ENCODE measurements at regions not wholly inside any gene's neighbourhood (a gene's known extent, or its start where the extent isn't known, plus 50 kb on each side); places are given as distances from the start of the nearest gene placed in this dataset.

DNA sequence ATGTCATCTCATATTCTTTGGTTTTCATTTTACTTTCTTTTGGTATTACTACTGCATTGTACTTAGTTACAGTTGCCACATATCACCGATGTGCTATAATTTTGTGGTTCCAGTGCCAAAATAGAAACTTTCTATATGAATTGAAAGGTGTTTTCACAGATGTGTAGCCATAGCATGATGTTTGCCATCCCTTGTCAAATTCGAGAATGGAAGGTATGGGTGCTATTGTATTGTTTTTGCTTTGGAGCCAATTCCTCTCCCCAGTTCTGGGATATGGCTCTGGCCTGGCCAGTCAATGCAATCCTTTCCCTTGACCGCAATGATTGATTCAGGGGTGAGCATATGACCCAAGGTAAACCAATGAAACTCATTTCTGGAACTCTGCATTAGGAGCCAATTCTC, 86.2 kb upstream of the RPS6KA3 start:
- DNase-seq: no peak
- TF ChIP-seq GATA1 (IDR thresholded peaks at IDR 0.05; ENCODE audit: low read depth, low read length): no peak
- TF ChIP-seq POLR2A (IDR thresholded peaks at IDR 0.05; ENCODE audit: low read length): no peak

DNA sequence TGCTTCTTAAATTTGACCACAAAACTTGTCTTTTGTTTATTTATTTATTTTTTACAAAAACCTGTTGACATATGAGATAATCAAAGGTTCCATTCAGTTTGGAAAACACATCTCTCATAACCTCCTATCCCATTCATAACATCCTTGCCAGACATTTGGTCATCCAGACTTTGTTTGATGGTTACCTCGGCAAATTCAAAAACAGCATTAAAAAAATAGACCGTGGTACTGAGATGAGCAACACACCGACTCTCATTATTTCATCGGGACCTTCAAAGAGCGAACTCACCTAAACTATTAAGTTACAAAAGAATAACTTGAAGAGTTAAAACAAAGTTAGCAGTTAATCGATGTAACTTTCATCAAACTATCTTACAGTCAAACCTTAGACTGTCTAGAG, 85.8 kb upstream of the RPS6KA3 start:
- TF ChIP-seq GATA1 (IDR thresholded peaks at IDR 0.05; ENCODE audit: low read depth, low read length) (no peak), POLR2A (IDR thresholded peaks at IDR 0.05; ENCODE audit: low read length) (no peak)
- DNase-seq: no peak

DNA sequence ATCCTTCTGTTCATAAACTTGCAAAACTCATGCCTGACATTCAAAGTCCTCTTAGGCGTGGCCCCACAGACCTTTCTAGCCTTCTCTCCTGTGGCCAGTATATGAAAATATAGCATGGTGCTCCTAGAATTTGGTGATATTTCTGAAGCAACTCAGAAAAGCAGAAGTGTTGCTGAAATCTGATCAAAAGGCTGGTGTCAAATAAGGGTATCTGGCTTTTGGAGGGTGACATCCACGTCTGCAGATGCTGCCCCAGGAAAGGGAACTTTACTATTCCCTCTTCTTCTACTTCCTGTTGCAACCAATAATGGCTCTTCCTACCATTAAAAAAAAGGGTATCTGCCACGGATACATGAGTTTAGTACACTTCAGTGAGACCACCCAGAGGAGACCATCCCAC, 83.9 kb upstream of the RPS6KA3 start:
- TF ChIP-seq GATA1 (IDR thresholded peaks at IDR 0.05; ENCODE audit: low read depth, low read length): no peak
- no peak for TF ChIP-seq POLR2A (IDR thresholded peaks at IDR 0.05; ENCODE audit: low read length)
- DNase-seq: no peak

DNA sequence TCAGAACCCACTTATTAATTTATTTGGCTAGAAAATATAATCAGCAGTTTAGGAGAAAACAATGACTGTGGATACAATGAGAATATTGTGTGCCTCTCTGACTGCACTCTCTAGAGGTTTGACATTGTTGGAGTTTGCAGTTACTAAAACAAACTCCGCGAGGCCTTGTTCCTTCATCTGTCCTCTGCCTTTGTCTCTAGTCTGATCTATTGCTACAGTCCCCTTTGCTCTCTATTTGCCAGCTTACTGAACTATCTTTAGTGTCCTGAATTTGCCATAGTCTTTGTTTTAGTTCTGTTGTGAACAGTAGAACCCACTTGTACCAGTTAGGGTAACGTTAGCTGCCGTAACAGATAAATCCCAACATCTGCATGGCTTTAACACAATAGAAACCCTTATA, 81.4 kb upstream of the RPS6KA3 start:
- DNase-seq: no peak
- no peak for TF ChIP-seq POLR2A (IDR thresholded peaks at IDR 0.05; ENCODE audit: low read length)
- TF ChIP-seq GATA1 (IDR thresholded peaks at IDR 0.05; ENCODE audit: low read depth, low read length): no peak

DNA sequence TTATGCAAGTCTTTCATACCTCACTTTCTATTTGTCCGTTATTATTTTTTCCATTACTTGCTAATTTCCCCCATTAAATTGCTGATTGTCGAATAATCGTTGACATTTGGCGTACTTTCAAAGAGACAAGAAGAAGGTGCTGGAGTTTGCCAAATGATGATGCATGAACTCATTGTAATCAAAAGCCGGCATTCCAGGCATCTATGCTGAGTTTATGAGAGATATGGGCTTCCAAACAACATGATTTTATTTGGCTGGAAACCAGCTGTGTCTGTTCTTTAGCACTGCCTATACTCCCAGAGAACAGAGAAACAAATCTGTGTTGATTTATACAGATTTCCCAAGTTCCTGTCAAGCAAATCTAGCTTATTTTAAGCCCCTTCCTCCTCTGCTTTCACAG, 80.8 kb upstream of the RPS6KA3 start:
- DNase-seq: no peak

DNA sequence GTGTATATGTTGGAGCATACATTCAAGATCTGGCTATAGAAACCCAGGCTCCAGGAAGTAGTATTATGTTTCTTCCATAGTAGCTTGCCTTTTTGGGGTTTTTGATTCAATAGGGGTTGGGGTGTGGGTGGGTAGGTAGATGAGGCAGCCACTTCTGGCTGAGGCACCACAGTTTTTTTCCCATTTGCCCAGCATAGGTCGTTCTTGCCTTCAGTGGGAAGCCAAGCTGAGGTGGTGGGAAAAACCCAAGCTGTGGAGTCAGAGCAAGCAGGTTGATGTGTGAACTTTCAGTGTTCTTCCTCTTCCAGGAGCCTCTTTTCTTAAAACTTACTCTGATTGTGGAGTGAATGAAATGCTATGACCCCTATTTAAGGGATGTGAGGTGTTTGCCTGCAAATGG, 67.0 kb upstream of the RPS6KA3 start:
- TF ChIP-seq GATA1 (IDR thresholded peaks at IDR 0.05; ENCODE audit: low read depth, low read length) (no peak), POLR2A (IDR thresholded peaks at IDR 0.05; ENCODE audit: low read length) (no peak)
- DNase-seq: no peak

More for the DNA sequence above, 80.8 kb upstream of the RPS6KA3 start:
- TF ChIP-seq POLR2A (IDR thresholded peaks at IDR 0.05; ENCODE audit: low read length): no peak
- TF ChIP-seq GATA1 (IDR thresholded peaks at IDR 0.05; ENCODE audit: low read depth, low read length): no peak

DNA sequence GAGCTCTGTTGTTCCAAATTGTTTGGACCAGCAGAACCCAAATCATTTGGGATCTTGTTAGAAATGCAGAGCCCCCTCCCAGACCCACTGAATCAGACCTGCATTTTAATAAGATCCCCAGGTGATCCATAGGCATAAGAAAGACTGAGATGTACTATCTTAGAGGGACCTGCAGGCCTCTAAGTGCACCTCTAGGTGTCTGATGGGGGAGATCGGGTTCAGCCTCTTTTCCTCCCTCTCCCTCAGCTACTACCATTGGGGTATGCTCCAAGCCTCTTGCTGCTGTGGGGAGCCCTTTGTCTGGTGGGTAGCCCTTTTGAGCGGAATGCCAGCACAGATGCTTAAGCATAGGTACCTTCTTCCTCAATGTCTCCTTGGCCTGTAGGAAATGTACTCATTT, 63.8 kb upstream of the RPS6KA3 start:
- no peak for DNase-seq
- TF ChIP-seq GATA1 (IDR thresholded peaks at IDR 0.05; ENCODE audit: low read depth, low read length): no peak
- TF ChIP-seq POLR2A (IDR thresholded peaks at IDR 0.05; ENCODE audit: low read length): no peak

DNA sequence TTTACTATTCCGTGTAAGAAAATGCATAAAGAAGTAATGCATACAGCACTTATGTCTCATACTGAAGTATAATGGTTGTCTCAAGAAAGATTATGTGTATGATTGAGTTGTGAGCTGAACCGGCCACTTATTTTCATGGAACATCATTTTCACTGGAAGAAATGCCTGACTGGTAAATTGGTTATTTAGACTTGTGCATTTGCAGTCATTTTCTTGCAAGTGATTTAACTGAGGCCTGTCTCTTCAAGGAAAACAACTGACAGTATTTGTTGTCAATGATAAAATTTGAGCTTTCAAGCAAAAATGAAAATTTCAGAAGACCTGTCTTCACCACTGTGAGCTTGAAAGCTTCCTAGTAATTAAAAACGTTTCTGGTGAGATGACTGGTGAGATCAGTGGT, 62.7 kb upstream of the RPS6KA3 start:
- DNase-seq: no peak
- TF ChIP-seq POLR2A (IDR thresholded peaks at IDR 0.05; ENCODE audit: low read length): no peak
- no peak for TF ChIP-seq GATA1 (IDR thresholded peaks at IDR 0.05; ENCODE audit: low read depth, low read length)

DNA sequence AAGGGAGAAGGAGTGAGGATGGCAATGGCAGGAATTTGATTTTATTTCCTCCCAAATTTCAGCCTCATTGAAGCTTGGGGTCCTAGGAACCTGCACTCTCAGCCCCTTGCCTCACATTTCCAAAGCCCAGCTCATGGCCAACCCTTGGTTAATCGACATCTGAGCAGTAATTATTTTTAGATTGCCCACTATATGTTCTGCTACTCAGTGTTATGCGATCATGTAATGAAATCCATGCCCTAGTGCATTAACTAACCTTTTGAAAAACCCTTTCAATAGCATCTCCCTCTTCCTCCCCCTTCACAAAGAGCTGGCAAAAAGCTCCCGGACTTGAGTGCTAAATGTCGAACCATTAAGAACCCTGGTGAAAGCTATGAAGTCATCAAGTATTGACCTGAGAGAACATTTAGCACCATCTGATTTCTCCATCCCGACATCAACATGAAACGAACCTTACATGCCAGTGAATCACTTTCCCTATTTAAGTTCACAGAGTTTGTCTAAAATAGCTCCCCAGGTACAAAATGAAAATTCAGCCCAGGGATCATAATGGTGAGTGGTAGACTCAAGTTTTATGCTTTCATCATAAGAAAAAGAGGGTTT, 59.2 kb upstream of the RPS6KA3 start:
- no peak for DNase-seq
- TF ChIP-seq GATA1 (IDR thresholded peaks at IDR 0.05; ENCODE audit: low read depth, low read length) (no peak), POLR2A (IDR thresholded peaks at IDR 0.05; ENCODE audit: low read length) (no peak)

DNA sequence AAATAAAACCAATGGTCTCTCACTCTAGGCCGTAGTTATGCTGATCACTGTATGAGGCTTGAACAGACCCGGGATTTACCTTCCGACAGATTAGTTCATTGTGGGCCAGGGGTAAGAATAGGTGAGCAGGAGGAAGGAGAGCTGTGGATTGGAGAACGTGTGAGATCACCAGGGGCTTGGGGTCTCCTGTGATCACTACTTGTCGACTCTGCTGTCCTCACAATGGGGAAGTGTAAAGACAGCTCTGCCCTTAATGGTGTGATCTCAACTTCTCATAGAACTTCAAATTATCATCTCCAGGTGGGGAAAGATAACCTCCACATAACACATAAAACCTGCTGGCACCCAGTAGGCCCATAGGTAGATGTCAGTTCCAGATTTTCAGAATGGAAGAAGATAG, 56.2 kb upstream of the RPS6KA3 start:
- no peak for DNase-seq
- TF ChIP-seq POLR2A (IDR thresholded peaks at IDR 0.05; ENCODE audit: low read length): no peak
- TF ChIP-seq GATA1 (IDR thresholded peaks at IDR 0.05; ENCODE audit: low read depth, low read length): no peak

DNA sequence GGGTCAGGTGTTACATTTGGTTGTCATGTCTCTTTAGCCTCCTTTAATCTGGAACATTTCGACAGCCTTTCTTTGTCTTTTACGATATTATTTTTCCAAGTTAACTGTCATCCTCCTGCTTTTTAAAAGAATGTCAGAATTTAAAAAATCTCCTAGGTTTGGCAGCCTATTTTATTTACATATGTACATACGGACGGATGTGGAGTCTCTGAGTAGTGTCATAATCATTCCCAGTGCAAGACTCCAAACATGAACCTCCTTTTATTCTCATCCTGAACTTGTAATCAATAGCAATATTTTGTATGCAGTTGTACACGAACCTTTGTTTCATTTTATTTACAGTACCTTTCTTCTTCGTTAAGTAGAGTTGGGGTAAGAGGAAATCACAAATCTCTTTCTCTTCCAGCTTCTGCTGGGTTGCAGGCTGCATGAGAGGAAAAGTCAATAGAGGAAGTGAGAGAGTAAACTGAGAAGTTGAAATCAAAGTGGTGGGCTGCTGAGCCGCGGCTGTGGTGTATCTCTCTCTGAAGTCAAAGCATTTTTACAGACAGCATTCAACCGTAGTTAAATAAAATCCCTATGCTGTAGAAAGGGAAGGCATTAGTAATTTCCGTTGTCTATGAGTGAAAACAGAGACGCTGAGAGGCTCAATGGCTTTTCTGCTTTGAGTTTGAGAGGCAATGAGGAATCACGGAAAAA, 53.9 kb upstream of the RPS6KA3 start:
- DNase-seq: no peak
- no peak for TF ChIP-seq GATA1 (IDR thresholded peaks at IDR 0.05; ENCODE audit: low read depth, low read length)
- no peak for TF ChIP-seq POLR2A (IDR thresholded peaks at IDR 0.05; ENCODE audit: low read length)

DNA sequence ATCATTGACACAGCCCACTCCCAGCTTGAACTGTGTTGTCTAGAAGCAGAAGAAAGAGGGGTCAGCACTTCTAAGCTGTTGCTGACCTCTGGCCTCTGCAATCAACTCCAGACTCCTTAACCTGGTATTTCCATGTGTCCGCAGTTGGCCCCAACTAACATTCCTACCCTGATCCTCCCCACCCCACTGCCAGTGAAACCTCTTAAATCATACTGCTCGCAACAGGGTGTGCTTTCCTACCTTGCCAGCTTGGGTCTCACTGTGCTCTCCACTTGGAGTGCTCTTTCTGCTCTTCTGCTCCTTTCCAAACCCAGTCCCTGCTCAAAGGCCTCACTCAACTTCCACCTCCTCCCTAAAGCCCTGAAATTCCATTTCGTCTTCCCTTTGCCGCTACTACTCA, 52.3 kb upstream of the RPS6KA3 start:
- TF ChIP-seq POLR2A (IDR thresholded peaks at IDR 0.05; ENCODE audit: low read length) (no peak), GATA1 (IDR thresholded peaks at IDR 0.05; ENCODE audit: low read depth, low read length) (no peak)
- no peak for DNase-seq

DNA sequence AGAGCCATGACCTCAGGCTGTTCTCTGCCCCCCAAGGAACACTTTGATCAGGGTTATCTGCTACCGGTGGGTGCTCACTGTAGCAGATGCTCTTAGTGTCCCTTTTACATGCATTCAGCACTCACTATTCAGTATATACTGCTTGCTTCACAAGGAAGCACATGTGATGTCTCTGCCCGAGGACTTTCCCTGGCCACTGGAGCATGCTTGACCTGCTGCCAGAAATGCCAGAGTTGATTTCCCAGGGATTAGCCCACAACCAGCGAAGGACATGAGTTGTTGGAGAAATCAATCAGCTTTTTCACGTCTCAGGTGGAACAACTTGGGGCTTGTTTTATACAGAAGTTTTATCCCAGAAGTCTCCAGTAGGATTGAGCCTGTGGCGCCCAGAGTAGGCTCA, 51.2 kb upstream of the RPS6KA3 start:
- TF ChIP-seq GATA1 (IDR thresholded peaks at IDR 0.05; ENCODE audit: low read depth, low read length) (no peak), POLR2A (IDR thresholded peaks at IDR 0.05; ENCODE audit: low read length) (no peak)
- no peak for DNase-seq
